ENCODE measurements at regions not wholly inside any gene's neighbourhood (a gene's known extent, or its start where the extent isn't known, plus 50 kb on each side); places are given as distances from the start of the nearest gene placed in this dataset.

DNA sequence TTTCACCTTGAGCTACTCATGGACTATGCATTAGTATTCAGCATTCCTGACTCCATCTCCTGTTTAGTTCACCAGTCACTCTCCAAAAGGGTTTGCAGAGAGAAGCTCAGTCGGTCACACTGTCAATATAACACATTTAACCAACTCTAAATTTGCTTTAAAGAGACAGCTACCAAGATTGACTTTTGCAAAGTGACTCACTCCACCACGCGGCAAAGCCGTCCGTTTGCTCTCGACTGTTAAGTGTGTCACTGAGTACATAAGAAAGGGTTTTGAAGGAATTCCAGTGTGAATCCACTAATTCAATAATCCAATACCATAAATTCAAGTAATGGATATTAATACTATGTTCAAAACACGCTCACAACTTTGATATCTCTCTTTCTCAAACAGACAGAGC lies 1006.7 kb upstream of the NR2F2 start:
- H3K9ac ChIP-seq (ENCODE audit: control insufficient read depth, extremely low read depth, insufficient read depth, low read length): no peak overlapping the region
- no peak for DNase-seq (ENCODE audit: low read depth, low spot score)

GRCh38 chr15:95324656-95325055 lies 1005.8 kb upstream of the NR2F2 start:
- no peak overlapping the region for H3K9ac ChIP-seq (ENCODE audit: control insufficient read depth, extremely low read depth, insufficient read depth, low read length)
- FAIRE-seq (no peak), DNase-seq (ENCODE audit: low read depth, low spot score) (no peak)
- peaks cover 24% of the 10 kb centered on the region for H3K27me3 ChIP-seq (ENCODE audit: control insufficient read depth, extremely low read depth, insufficient read depth, low read length)
- H3K4me2 ChIP-seq (ENCODE audit: control insufficient read depth, extremely low read depth, insufficient read depth, low read depth, low read length): no peak overlapping the region
- no peak overlapping the region for H2AFZ ChIP-seq (ENCODE audit: control insufficient read depth, low read length)
- no peaks in the 10 kb centered on the region for H3K9me1 ChIP-seq (ENCODE audit: control insufficient read depth, extremely low read depth, insufficient read depth, low read length)
- no peak overlapping the region for H3K27ac ChIP-seq (ENCODE audit: control insufficient read depth, insufficient read depth, low read length)
- dilution Hi-C loops (cut with MboI; ENCODE audit: extremely low pct_ligation_motif_present, low sequenced_read_pairs): no loop called here
- H3K4me3 ChIP-seq (ENCODE audit: control insufficient read depth in 2 of 3, extremely low read depth in 1 of 3, insufficient read depth in 2 of 3, low read depth in 1 of 3, low read length in 3 of 3): no peak overlapping the region
- no peaks in the 10 kb centered on the region for H4K20me1 ChIP-seq (ENCODE audit: control insufficient read depth, extremely low read depth, insufficient read depth, low read length)
- no peaks in the 10 kb centered on the region for H3K79me2 ChIP-seq (ENCODE audit: control insufficient read depth, insufficient read depth, low read length)
- no peaks in the 10 kb centered on the region for H3K4me1 ChIP-seq (ENCODE audit: control insufficient read depth, extremely low read depth, insufficient read depth, low read length)
- no peaks in the 10 kb centered on the region for H3K36me3 ChIP-seq (ENCODE audit: control insufficient read depth in 2 of 2, extremely low read depth in 1 of 2, insufficient read depth in 2 of 2, low read length in 2 of 2)
- no peaks in the 10 kb centered on the region for H3K9me3 ChIP-seq (ENCODE audit: control insufficient read depth, low read depth, low read length)
- TF ChIP-seq, protein P1, sequence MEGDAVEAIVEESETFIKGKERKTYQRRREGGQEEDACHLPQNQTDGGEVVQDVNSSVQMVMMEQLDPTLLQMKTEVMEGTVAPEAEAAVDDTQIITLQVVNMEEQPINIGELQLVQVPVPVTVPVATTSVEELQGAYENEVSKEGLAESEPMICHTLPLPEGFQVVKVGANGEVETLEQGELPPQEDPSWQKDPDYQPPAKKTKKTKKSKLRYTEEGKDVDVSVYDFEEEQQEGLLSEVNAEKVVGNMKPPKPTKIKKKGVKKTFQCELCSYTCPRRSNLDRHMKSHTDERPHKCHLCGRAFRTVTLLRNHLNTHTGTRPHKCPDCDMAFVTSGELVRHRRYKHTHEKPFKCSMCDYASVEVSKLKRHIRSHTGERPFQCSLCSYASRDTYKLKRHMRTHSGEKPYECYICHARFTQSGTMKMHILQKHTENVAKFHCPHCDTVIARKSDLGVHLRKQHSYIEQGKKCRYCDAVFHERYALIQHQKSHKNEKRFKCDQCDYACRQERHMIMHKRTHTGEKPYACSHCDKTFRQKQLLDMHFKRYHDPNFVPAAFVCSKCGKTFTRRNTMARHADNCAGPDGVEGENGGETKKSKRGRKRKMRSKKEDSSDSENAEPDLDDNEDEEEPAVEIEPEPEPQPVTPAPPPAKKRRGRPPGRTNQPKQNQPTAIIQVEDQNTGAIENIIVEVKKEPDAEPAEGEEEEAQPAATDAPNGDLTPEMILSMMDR (optimal IDR thresholded peaks at IDR 0.05 in 1 of 3, IDR thresholded peaks at IDR 0.05 in 1 of 3, conservative IDR thresholded peaks at IDR 0.05 in 1 of 3; ENCODE audit: extremely low read depth in 1 of 3, insufficient read depth in 2 of 3, low read length in 3 of 3): no peak
- TF ChIP-seq EZH2 (IDR thresholded peaks at IDR 0.05; ENCODE audit: low read length): no peak

More for the DNA sequence above, 1006.7 kb upstream of the NR2F2 start:
- Histone ChIP-seq H3K4me3 (ENCODE audit: control insufficient read depth in 2 of 3, extremely low read depth in 1 of 3, insufficient read depth in 2 of 3, low read depth in 1 of 3, low read length in 3 of 3) (no peak overlapping the region), H3K9me3 (ENCODE audit: control insufficient read depth, low read depth, low read length) (no peaks in the 10 kb centered on the region), H3K27me3 (ENCODE audit: control insufficient read depth, extremely low read depth, insufficient read depth, low read length) (peaks cover 24% of the 10 kb centered on the region), H3K27ac (ENCODE audit: control insufficient read depth, insufficient read depth, low read length) (no peak overlapping the region), H3K4me2 (ENCODE audit: control insufficient read depth, extremely low read depth, insufficient read depth, low read depth, low read length) (no peak overlapping the region), H3K79me2 (ENCODE audit: control insufficient read depth, insufficient read depth, low read length) (no peaks in the 10 kb centered on the region), H3K9me1 (ENCODE audit: control insufficient read depth, extremely low read depth, insufficient read depth, low read length) (no peaks in the 10 kb centered on the region), H3K36me3 (ENCODE audit: control insufficient read depth in 2 of 2, extremely low read depth in 1 of 2, insufficient read depth in 2 of 2, low read length in 2 of 2) (no peaks in the 10 kb centered on the region), H4K20me1 (ENCODE audit: control insufficient read depth, extremely low read depth, insufficient read depth, low read length) (no peaks in the 10 kb centered on the region), H3K4me1 (ENCODE audit: control insufficient read depth, extremely low read depth, insufficient read depth, low read length) (no peaks in the 10 kb centered on the region), H2AFZ (ENCODE audit: control insufficient read depth, low read length) (no peak overlapping the region)
- FAIRE-seq: no peak
- no peak for TF ChIP-seq EZH2 (IDR thresholded peaks at IDR 0.05; ENCODE audit: low read length)
- TF ChIP-seq, protein P1 (optimal IDR thresholded peaks at IDR 0.05 in 1 of 3, IDR thresholded peaks at IDR 0.05 in 1 of 3, conservative IDR thresholded peaks at IDR 0.05 in 1 of 3; ENCODE audit: extremely low read depth in 1 of 3, insufficient read depth in 2 of 3, low read length in 3 of 3): no peak
- dilution Hi-C loops (cut with MboI; ENCODE audit: extremely low pct_ligation_motif_present, low sequenced_read_pairs): no loop called here

Data from keratinocyte (primary cell).